NT2/D1 (cell line): ENCODE measurements at regions not wholly inside any gene's neighbourhood (a gene's known extent, or its start where the extent isn't known, plus 50 kb on each side); places are given as distances from the start of the nearest gene placed in this dataset.
"Not testable (repeated sequence)": the region's sequence is repeated elsewhere in the genome, so short reads cannot be mapped to it uniquely, and the experiment has no call there.

ENCODE experiments used
- DNase-seq: peaks from one replicate; pipeline ENCODE4 v3.0.0-alpha.2; 2011; ENCODE audit warnings: low read depth, low spot score
- H3K27me3 ChIP-seq: 2 replicates; pipeline ENCODE4 v1.6.0; 2011; ENCODE audit warnings: mild to moderate bottlenecking; ENCODE audit not compliant: insufficient read length, insufficient read depth
- H3K36me3 ChIP-seq: 2 replicates; pipeline ENCODE4 v1.6.1; 2011; ENCODE audit warnings: mild to moderate bottlenecking, low read length, mixed read lengths; ENCODE audit not compliant: insufficient read depth, insufficient read length
- H3K4me1 ChIP-seq: 2 replicates; pipeline ENCODE4 v1.5.1; 2011; ENCODE audit not compliant: insufficient read depth, insufficient read length
- H3K4me3 ChIP-seq: 2 replicates; pipeline ENCODE4 v1.5.1; 2011; ENCODE audit warnings: low read depth; ENCODE audit not compliant: insufficient read length
- H3K9ac ChIP-seq: 2 replicates; pipeline ENCODE4 v1.6.0; 2011; ENCODE audit warnings: low read depth; ENCODE audit not compliant: insufficient read length
- H3K9me3 ChIP-seq: 2 replicates; pipeline ENCODE4 v1.5.1; 2011; ENCODE audit warnings: mild to moderate bottlenecking, low read length; ENCODE audit not compliant: insufficient read depth
- SUZ12 ChIP-seq: IDR thresholded peaks from 2 replicates; pipeline ENCODE4 v1.6.1; 2011; ENCODE audit not compliant: insufficient read length, insufficient read depth; ENCODE audit errors: extremely low read depth
- YY1 ChIP-seq: IDR thresholded peaks from 2 replicates; pipeline ENCODE4 v1.6.1; 2011; ENCODE audit not compliant: insufficient read length, insufficient read depth
- ZNF274 ChIP-seq: IDR thresholded peaks from 2 replicates; pipeline ENCODE4 v1.6.1; 2011; ENCODE audit warnings: mild to moderate bottlenecking, low read depth, low read length

- DNase-seq = no peak
- Histone ChIP-seq H3K9ac (no peak overlapping the region), H3K36me3 (no peaks in the 10 kb centered on the region), H3K4me3 (no peak overlapping the region), H3K9me3 (peaks cover 4% of the 10 kb centered on the region; the same call in 1 of the 2 replicates), H3K27me3 (no peaks in the 10 kb centered on the region), H3K4me1 (no peaks in the 10 kb centered on the region)
- TF ChIP-seq SUZ12 = no peak
- TF ChIP-seq YY1 = no peak
- TF ChIP-seq ZNF274 = no peak
Measured at GRCh38 chr16:65574326-65574966, 452.6 kb upstream of the CDH11 start.

GRCh38 chr16:65572156-65572555, 450.3 kb upstream of the CDH11 start:
- no peak for DNase-seq
- H3K4me1 ChIP-seq = no peaks in the 10 kb centered on the region
- H3K27me3 ChIP-seq = no peaks in the 10 kb centered on the region
- no peak overlapping the region for H3K4me3 ChIP-seq
- H3K9ac ChIP-seq = no peak overlapping the region
- peaks cover 4% of the 10 kb centered on the region; the same call in 1 of the 2 replicates for H3K9me3 ChIP-seq
- TF ChIP-seq YY1 = no peak
- TF ChIP-seq ZNF274 = no peak
- no peak for TF ChIP-seq SUZ12
- no peaks in the 10 kb centered on the region for H3K36me3 ChIP-seq

GRCh38 chr16:65570261-65570660, 448.4 kb upstream of the CDH11 start:
- no peaks in the 10 kb centered on the region for H3K27me3 ChIP-seq
- no peaks in the 10 kb centered on the region for H3K36me3 ChIP-seq
- no peak for DNase-seq
- TF ChIP-seq SUZ12 (no peak), ZNF274 (no peak), YY1 (no peak)
- no peak overlapping the region for H3K9ac ChIP-seq
- no peak overlapping the region for H3K4me3 ChIP-seq
- H3K9me3 ChIP-seq = peaks cover 4% of the 10 kb centered on the region; the same call in 1 of the 2 replicates
- H3K4me1 ChIP-seq = no peaks in the 10 kb centered on the region

GRCh38 chr16:65559846-65560245, 438.0 kb upstream of the CDH11 start:
- Histone ChIP-seq H3K9me3 (peaks cover 11% of the 10 kb centered on the region; the same call in 1 of the 2 replicates), H3K4me1 (no peaks in the 10 kb centered on the region), H3K4me3 (no peak overlapping the region), H3K9ac (no peak overlapping the region), H3K36me3 (no peaks in the 10 kb centered on the region), H3K27me3 (no peaks in the 10 kb centered on the region)
- no peak for DNase-seq
- TF ChIP-seq YY1 (no peak), SUZ12 (no peak), ZNF274 (no peak)

- H3K4me3 ChIP-seq, H3K9ac ChIP-seq, H3K27me3 ChIP-seq, H3K4me1 ChIP-seq, H3K36me3 ChIP-seq, DNase-seq: not testable (repeated sequence)
- H3K9me3 ChIP-seq = peaks cover 19% of the 10 kb centered on the region
Measured at GRCh38 chr16:65549689-65550088, 427.8 kb upstream of the CDH11 start.

- Histone ChIP-seq H3K9ac (no peak overlapping the region), H3K27me3 (no peaks in the 10 kb centered on the region), H3K4me3 (no peak overlapping the region), H3K9me3 (peaks cover 19% of the 10 kb centered on the region), H3K4me1 (no peaks in the 10 kb centered on the region), H3K36me3 (no peaks in the 10 kb centered on the region)
- no peak for TF ChIP-seq SUZ12
- TF ChIP-seq ZNF274 = no peak
- TF ChIP-seq YY1 = no peak
- DNase-seq = peak; percentile 20
Measured at GRCh38 chr16:65548470-65548869, 426.6 kb upstream of the CDH11 start.

GRCh38 chr16:65547772-65548446, 426.0 kb upstream of the CDH11 start:
- Histone ChIP-seq H3K9me3 (peaks cover 19% of the 10 kb centered on the region), H3K36me3 (no peaks in the 10 kb centered on the region), H3K27me3 (no peaks in the 10 kb centered on the region), H3K4me1 (no peaks in the 10 kb centered on the region), H3K4me3 (no peak overlapping the region), H3K9ac (no peak overlapping the region)
- no peak for DNase-seq
- TF ChIP-seq ZNF274 (no peak), SUZ12 (no peak), YY1 (no peak)
